SK-N-SH (cell line): ENCODE measurements at regions not wholly inside any gene's neighbourhood (a gene's known extent, or its start where the extent isn't known, plus 50 kb on each side); places are given as distances from the start of the nearest gene placed in this dataset.

ENCODE experiments used
- CTCF ChIA-PET: fragments of 300-600, 350-600 bp; formaldehyde crosslinking; extraction: SDS; loops from one replicate; lab custom pipeline; 2021; lab: Yijun Ruan, JAX
- POLR2A ChIA-PET: fragments of 350-600 bp; sonication (Branson Sonifier 250); formaldehyde crosslinking; extraction: SDS; loops from one replicate; lab custom pipeline; 2020; ENCODE audit warnings: antibody characterized with exemption, inconsistent platforms; lab: Yijun Ruan, JAX
- DNase-seq: peaks from one replicate; pipeline ENCODE4 v3.0.0; 2012
- H2AFZ ChIP-seq: fragments of 200-600 bp; sonication (generic); 2 replicates; pipeline ENCODE4 v1.8.1; 2016; ENCODE audit warnings: antibody characterized with exemption, mild to moderate bottlenecking, low read depth
- H3F3A ChIP-seq: fragments of 200-600 bp; sonication (generic); replicated peaks from 2 replicates; pipeline ENCODE3; 2016; ENCODE audit warnings: antibody characterized with exemption, mild to moderate bottlenecking; ENCODE audit not compliant: insufficient read depth
- H3K27ac ChIP-seq, 2 experiments: fragments of 200-500 bp in 1 of 2; fragments of 200-600 bp in 1 of 2; sonication (Bioruptor generic) in 1 of 2; sonication (generic), shearing (Covaris generic) in 1 of 2; 2 replicates each; pipeline versions ENCODE4 v1.5.1 to v1.6.1; 2014 to 2016; ENCODE audit warnings: low read depth in 2 of 2, inconsistent platforms in 1 of 2, low read length in 1 of 2, mild to moderate bottlenecking in 1 of 2, mixed read lengths in 1 of 2
- H3K27me3 ChIP-seq: fragments of 200-600 bp; sonication (generic), shearing (Covaris generic); 2 replicates; pipeline ENCODE4 v1.6.1; 2016; ENCODE audit warnings: mixed run types; ENCODE audit not compliant: insufficient read depth
- H3K36me3 ChIP-seq, 2 experiments: fragments of 200-500 bp in 1 of 2; fragments of 200-600 bp in 1 of 2; sonication (Bioruptor generic) in 1 of 2; sonication (generic) in 1 of 2; replicated peaks in 1 of 2; 2 replicates each; pipeline versions ENCODE3 to v1.5.1; 2014 to 2016; ENCODE audit warnings: low read length in 1 of 2, mild to moderate bottlenecking in 1 of 2; ENCODE audit not compliant: insufficient read depth in 2 of 2, control insufficient read depth in 1 of 2
- H3K4me1 ChIP-seq, 2 experiments: fragments of 200-500 bp in 1 of 2; fragments of 200-600 bp in 1 of 2; sonication (Bioruptor generic) in 1 of 2; sonication (generic), shearing (Covaris generic) in 1 of 2; 2 replicates each; pipeline versions ENCODE4 v1.5.1 to v1.6.1; 2014 to 2016; ENCODE audit warnings: low read depth in 1 of 2, low read length in 1 of 2, mixed run types in 1 of 2; ENCODE audit not compliant: insufficient read depth in 2 of 2, control insufficient read depth in 1 of 2
- H3K4me2 ChIP-seq: fragments of 200-600 bp; sonication (generic), shearing (Covaris generic); 2 replicates; pipeline ENCODE4 v1.6.1; 2017; ENCODE audit warnings: mixed run types
- H3K4me3 ChIP-seq, 2 experiments: fragments of 200-500 bp in 1 of 2; fragments of 200-600 bp in 1 of 2; sonication (Bioruptor generic) in 1 of 2; sonication (generic), shearing (Covaris generic) in 1 of 2; 2 replicates each; pipeline versions ENCODE4 v1.5.1 to v1.8.1; 2014 to 2016; ENCODE audit warnings: low read depth in 2 of 2, inconsistent platforms in 1 of 2, low read length in 1 of 2, mild to moderate bottlenecking in 1 of 2, mixed read lengths in 1 of 2, moderate library complexity in 1 of 2
- H3K79me2 ChIP-seq: fragments of 200-600 bp; sonication (generic); 2 replicates; pipeline ENCODE4 v1.8.1; 2017; ENCODE audit warnings: mild to moderate bottlenecking; ENCODE audit not compliant: insufficient read depth
- H3K9ac ChIP-seq: fragments of 200-600 bp; sonication (generic); 2 replicates; pipeline ENCODE4 v1.6.1; 2017; ENCODE audit warnings: mixed run types
- H3K9me2 ChIP-seq: fragments of 200-600 bp; sonication (generic); 2 replicates; pipeline ENCODE4 v1.6.1; 2017; ENCODE audit warnings: mixed run types
- H3K9me3 ChIP-seq: fragments of 200-600 bp; sonication (generic); 2 replicates; pipeline ENCODE4 v1.6.1; 2017; ENCODE audit warnings: mixed run types, mild to moderate bottlenecking, moderate library complexity
- H4K20me1 ChIP-seq: fragments of 200-600 bp; sonication (generic); 2 replicates; pipeline ENCODE4 v1.6.1; 2017; ENCODE audit warnings: mild to moderate bottlenecking, mixed run types; ENCODE audit not compliant: insufficient read depth
- FOSL2 ChIP-seq: IDR thresholded peaks from 2 replicates; pipeline ENCODE4 v1.4.0; 2012; ENCODE audit warnings: low read depth, mild to moderate bottlenecking, moderate library complexity, borderline replicate concordance
- FOXJ3 ChIP-seq: sonication (generic); formaldehyde crosslinking; IDR thresholded peaks from 2 replicates; pipeline ENCODE4 v1.5.1; 2020; ENCODE audit warnings: mild to moderate bottlenecking, missing genetic modification reagents
- FOXM1 ChIP-seq: IDR thresholded peaks from 2 replicates; pipeline ENCODE4 v1.4.0; 2012; ENCODE audit warnings: low read depth, mild to moderate bottlenecking
- GABPA ChIP-seq: IDR thresholded peaks from 2 replicates; pipeline ENCODE4 v1.4.0; 2012; ENCODE audit warnings: low read depth, mild to moderate bottlenecking
- GATA2 ChIP-seq: sonication (generic); formaldehyde crosslinking; IDR thresholded peaks from 2 replicates; pipeline ENCODE4 v1.5.0; 2020; ENCODE audit warnings: mild to moderate bottlenecking, missing genetic modification reagents
- NFIC ChIP-seq: IDR thresholded peaks from 2 replicates; pipeline ENCODE4 v1.4.0; 2012; ENCODE audit warnings: borderline replicate concordance
- POLR2AphosphoS5 ChIP-seq: IDR thresholded peaks from 2 replicates; pipeline ENCODE4 v1.6.1; 2012; ENCODE audit warnings: low read depth, low read length
- RAD21 ChIP-seq: IDR thresholded peaks from 2 replicates; pipeline ENCODE4 v1.6.1; 2012; ENCODE audit warnings: mild to moderate bottlenecking, low read length
- RFX5 ChIP-seq: IDR thresholded peaks from 2 replicates; pipeline ENCODE4 v1.6.1; 2012; ENCODE audit warnings: mild to moderate bottlenecking, improper control_type of control experiment, low read length
- RXRA ChIP-seq: IDR thresholded peaks from 2 replicates; pipeline ENCODE4 v1.4.0; 2012; ENCODE audit warnings: low read depth, mild to moderate bottlenecking, borderline replicate concordance
- SIN3A ChIP-seq: IDR thresholded peaks from 2 replicates; pipeline ENCODE4 v1.6.1; 2012; ENCODE audit warnings: low read depth, mild to moderate bottlenecking, low read length, moderate library complexity, borderline replicate concordance
- TAF1 ChIP-seq: IDR thresholded peaks from 2 replicates; pipeline ENCODE4 v1.6.1; 2012; ENCODE audit warnings: low read depth, mild to moderate bottlenecking, low read length, moderate library complexity, borderline replicate concordance
- TCF12 ChIP-seq: IDR thresholded peaks from 2 replicates; pipeline ENCODE4 v1.4.0; 2012
- TEAD4 ChIP-seq: IDR thresholded peaks from 2 replicates; pipeline ENCODE4 v1.4.0; 2012; ENCODE audit warnings: mild to moderate bottlenecking, borderline replicate concordance; ENCODE audit not compliant: insufficient read depth
- WGBS: methylation state at CpG from one replicate; pipeline ENCODE4 v1.1.6; 2017; ENCODE audit warnings: low lambda C conversion rate; 5-methylcytosine and 5-hydroxymethylcytosine counted together
- TF ChIP-seq, protein P1 (sequence below): IDR thresholded peaks from 2 replicates; pipeline ENCODE4 v1.4.0; 2012; ENCODE audit warnings: low read depth, borderline replicate concordance
- TF ChIP-seq, protein P2 (sequence below): IDR thresholded peaks from 2 replicates; pipeline ENCODE4 v1.4.0; 2012; ENCODE audit warnings: low read depth
- TF ChIP-seq, protein P3 (sequence below): fragments of 200-600 bp; sonication (generic); IDR thresholded peaks from 2 replicates; pipeline ENCODE4 v1.6.1; 2017; ENCODE audit warnings: antibody characterized with exemption, mild to moderate bottlenecking, moderate library complexity

DNA sequence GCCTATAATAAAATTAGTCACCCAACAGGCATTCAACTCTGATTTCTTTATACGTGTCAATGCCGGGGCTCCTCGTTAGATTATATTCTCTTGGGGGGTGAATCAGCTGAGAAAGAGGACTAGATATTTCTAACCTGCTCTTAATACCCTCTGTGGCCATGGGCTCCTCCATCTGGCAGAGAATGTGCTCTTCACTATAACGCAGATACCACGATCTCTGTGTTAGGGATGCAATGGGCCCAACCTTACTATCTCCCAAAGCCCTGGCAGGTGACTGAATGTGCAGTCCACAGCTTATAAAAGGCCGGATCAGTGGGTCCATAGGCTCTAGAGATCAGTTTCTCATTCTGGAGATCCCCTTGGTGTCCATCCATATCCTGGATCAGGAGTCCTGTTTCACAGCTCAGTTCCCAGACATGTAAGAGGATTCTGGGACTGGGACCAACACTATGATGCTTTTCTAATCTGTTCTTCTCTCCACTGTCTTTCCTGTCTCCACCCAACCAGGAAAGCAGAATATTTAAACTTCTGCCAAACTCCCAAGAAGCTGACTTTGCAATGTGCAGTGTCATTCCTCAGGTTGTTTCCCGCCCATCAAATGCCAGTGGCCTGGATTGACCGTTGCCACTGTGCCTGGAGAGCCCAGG, 71.4 kb upstream of the CELF4 start (continued):
- TF ChIP-seq SIN3A = no peak
- no peak for TF ChIP-seq FOXM1
- TF ChIP-seq FOXJ3 = no peak
- TF ChIP-seq, protein P1, sequence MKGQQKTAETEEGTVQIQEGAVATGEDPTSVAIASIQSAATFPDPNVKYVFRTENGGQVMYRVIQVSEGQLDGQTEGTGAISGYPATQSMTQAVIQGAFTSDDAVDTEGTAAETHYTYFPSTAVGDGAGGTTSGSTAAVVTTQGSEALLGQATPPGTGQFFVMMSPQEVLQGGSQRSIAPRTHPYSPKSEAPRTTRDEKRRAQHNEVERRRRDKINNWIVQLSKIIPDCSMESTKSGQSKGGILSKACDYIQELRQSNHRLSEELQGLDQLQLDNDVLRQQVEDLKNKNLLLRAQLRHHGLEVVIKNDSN = no peak
- TF ChIP-seq RXRA = no peak
- TF ChIP-seq TAF1 = no peak
- TF ChIP-seq RAD21 = no peak

DNA sequence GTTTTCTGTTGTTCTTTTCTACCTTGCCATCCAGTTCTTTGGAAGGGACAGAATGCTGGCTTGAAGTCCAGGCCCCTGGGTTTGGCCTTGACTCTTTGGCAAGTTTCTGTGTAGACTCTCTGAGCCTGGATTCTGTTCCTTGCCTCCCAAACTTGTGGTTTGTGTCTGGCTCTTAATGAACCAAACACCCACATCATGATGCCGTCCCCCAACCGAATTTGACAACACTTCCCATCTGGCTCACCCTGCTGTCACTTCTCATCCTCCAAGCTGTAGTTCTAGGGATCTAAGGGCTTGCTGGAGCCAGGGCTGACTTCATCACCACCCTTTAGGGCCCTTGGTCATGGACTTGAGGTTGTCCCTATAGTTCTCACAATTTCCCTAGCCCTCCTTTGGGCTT, 68.9 kb upstream of the CELF4 start:
- Histone ChIP-seq H3K9ac (no peak overlapping the region), H3K79me2 (no peaks in the 10 kb centered on the region), H4K20me1 (no peaks in the 10 kb centered on the region), H3K36me3 (no peaks in the 10 kb centered on the region), H3K4me2 (no peak overlapping the region), H3K9me2 (no peaks in the 10 kb centered on the region), H3K27ac (no peak overlapping the region), H3K27me3 (no peaks in the 10 kb centered on the region), H2AFZ (no peak overlapping the region), H3K4me3 (no peak overlapping the region), H3K9me3 (no peaks in the 10 kb centered on the region), H3K4me1 (no peaks in the 10 kb centered on the region), H3F3A (no peaks in the 10 kb centered on the region)
- DNase-seq = no peak
- ChIA-PET CTCF (interaction anchor here (1.1 kb wide), 1 partner anchor 35 kb away, joined by 3 read pairs; no protein-coding TSS in a partner anchor), POLR2A (no interaction called here)
- WGBS = 20% methylated on average over 2 of the region's 2 CpGs
- TF ChIP-seq GATA2 (no peak), RFX5 (no peak), POLR2AphosphoS5 (no peak), FOSL2 (no peak), TCF12 (no peak), NFIC (no peak), GABPA (no peak), FOXJ3 (no peak), TEAD4 (no peak)
- TF ChIP-seq, protein P2, sequence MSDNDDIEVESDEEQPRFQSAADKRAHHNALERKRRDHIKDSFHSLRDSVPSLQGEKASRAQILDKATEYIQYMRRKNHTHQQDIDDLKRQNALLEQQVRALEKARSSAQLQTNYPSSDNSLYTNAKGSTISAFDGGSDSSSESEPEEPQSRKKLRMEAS = no peak
- TF ChIP-seq, protein P3, sequence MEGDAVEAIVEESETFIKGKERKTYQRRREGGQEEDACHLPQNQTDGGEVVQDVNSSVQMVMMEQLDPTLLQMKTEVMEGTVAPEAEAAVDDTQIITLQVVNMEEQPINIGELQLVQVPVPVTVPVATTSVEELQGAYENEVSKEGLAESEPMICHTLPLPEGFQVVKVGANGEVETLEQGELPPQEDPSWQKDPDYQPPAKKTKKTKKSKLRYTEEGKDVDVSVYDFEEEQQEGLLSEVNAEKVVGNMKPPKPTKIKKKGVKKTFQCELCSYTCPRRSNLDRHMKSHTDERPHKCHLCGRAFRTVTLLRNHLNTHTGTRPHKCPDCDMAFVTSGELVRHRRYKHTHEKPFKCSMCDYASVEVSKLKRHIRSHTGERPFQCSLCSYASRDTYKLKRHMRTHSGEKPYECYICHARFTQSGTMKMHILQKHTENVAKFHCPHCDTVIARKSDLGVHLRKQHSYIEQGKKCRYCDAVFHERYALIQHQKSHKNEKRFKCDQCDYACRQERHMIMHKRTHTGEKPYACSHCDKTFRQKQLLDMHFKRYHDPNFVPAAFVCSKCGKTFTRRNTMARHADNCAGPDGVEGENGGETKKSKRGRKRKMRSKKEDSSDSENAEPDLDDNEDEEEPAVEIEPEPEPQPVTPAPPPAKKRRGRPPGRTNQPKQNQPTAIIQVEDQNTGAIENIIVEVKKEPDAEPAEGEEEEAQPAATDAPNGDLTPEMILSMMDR = no peak
